GM21825 (cell line): ENCODE measurements at regions not wholly inside any gene's neighbourhood (a gene's known extent, or its start where the extent isn't known, plus 50 kb on each side); places are given as distances from the start of the nearest gene placed in this dataset.

Source experiments
- ATAC-seq: cut with Tn5 transposase; IDR thresholded peaks from one replicate; pipeline ENCODE4 v1.9.1; 2021; ENCODE audit warnings: mild to moderate bottlenecking, moderate library complexity; ENCODE audit not compliant: unreplicated experiment

DNA sequence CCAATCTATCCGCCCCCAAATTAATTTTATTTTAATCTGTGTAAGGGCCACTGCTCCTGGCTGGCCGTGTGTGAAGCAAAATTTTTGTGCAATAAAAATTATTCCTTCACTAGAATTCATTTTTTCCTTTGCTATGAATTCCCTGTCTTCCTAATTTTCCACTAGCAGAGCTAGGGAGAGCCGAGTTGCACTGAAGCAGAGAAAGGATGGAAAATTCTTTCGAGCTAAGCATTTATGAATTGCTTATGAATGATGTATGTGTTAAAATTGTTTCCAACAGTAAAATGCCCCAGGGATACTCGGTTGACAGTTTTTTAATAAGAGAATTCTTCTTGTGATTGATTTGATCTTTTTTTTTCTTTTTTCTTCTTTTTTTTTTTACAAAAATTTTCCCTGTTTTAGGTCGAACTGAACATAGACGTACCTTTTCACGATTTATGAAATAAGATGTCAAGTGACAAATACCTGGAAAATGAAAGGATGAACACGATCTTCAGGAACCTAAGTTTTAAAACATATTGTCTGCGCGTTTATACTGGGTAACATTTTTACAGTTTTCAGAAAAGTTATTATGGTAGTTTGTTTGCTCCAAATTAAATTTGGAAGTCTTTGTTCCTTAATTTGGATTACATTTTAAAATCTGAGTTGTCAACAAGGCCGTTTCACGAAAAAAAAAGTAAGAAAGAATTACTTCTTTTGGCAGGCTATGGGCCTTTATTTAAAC, 288.8 kb upstream of the NFE2L3 start:
- no peak for ATAC-seq

DNA sequence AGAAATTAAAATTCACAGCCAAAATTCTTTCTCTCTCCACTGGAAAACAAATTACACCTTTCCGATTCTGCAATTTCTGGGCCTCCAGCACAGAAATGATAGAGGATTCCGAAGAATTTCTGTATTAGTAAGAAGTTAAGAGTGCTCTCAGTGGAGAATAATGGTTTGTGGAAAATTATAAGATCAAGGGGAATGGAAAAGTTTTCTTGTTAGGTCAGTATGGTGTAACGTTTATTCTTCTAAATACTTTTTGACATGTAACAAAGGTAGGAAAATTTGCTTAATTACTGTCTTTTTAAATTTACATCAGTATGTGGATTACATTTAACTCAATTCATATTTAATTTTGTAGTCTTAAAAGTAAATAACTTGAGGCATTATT, 288.3 kb upstream of the NFE2L3 start:
- no peak for ATAC-seq

DNA sequence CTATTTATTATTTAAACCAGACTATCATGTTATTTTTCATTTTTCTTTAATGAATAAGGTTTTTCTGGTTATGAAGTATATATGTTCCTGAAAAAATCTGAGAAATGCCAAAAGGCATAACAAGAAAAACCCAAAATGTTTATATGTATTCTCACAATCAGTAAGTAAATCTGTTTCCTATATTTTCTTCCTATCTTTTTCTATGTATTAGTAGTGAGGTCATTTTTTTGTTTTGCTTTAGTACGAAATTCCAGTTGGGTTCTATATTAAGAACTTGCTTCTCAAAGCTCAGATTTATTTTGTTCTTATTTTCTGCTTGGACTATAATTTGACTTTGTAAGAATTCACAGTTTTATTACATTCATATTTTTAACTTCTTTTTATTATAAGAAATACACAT, 287.5 kb upstream of the NFE2L3 start:
- ATAC-seq, result no peak

DNA sequence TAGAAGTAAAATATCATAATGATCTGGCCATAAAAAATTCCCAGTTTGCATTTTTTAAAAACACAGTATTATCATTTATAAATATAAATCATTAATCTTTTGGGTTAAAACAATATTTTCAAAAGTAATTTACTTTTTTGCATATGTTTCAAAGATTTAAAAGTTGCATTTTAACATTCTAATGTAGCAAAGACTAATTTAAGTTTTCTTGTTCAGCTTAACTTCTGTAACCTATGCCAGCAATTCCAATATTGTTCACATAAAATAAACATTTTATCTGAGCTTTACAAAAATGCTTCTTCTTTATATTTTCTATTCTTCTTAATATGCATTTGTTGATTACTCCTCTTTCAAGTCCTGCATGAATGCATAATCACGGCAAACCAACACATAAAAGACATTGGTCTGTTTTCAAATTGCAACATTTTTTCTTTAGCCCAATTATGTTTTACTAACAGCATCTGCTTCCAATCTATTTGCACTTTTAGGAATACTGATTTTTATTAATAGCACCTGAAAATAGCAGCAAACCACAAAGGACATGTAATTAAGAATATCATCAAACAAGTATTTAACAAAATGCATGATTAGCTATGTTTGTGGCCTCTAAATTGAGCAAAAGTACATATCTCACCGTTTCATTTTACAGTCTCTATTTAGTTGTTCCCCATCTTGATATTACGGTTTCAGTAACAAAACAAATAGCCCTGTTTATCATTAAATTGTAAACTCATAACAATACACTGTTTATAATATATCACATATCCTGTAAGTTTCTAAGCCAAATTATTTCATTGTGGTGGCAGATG, 286.9 kb upstream of the NFE2L3 start:
- no peak for ATAC-seq

DNA sequence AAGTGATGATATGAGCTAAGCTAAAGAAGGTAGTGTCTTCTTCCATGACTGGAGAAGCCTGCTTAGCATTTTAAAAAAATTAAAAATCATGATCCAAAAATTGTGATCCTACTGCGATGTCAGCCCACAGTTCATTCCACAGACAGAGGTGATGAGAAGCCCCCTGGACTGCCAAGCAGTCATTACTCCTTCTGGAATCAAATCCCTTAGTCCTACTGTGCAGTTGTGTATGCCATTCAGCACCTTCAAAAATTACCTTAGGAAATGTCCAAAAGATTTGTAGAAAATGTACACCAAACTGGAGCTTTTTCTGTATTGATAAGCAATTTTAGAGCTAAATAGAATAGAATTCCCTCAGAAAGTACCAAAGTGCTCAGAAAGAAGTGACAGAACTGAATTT, 283.5 kb upstream of the NFE2L3 start:
- ATAC-seq, result no peak

DNA sequence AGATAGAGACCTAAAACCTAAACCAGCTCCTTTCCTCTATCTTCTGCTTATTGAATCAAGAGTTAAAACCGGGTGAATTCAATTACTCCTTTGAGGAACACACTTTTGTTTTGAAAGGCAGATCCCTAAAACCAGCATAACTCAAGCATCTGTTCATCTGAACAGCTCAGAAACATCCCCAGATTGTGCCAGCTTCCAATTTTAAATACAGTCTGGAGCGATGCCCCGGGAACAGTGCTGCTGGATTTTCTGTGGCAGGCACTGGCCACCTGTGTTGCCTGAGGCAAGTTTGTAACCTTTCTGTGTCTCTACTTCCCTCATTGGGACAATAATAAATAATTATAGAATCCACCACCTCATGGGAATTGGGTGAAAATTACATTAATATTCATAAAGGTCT, 281.4 kb upstream of the NFE2L3 start:
- ATAC-seq, result no peak

DNA sequence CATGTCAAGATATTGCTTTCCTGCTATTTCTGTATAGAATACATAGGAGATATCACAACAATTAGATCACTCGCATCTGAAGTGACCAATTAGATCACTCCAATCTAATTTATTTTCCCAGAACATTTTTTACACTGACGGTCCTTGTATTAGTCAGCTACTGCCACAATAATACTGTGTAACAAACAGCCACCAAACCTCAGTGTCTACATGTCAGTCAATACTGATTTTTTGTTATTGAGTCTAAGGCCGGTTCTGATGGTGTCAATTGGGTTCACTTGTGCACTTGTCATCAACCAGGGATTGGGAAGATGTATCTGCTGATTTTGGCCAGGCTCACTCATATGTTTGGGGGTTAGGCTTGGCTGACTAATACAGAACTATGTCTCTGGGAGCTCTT, 275.9 kb upstream of the NFE2L3 start:
- ATAC-seq, result no peak

DNA sequence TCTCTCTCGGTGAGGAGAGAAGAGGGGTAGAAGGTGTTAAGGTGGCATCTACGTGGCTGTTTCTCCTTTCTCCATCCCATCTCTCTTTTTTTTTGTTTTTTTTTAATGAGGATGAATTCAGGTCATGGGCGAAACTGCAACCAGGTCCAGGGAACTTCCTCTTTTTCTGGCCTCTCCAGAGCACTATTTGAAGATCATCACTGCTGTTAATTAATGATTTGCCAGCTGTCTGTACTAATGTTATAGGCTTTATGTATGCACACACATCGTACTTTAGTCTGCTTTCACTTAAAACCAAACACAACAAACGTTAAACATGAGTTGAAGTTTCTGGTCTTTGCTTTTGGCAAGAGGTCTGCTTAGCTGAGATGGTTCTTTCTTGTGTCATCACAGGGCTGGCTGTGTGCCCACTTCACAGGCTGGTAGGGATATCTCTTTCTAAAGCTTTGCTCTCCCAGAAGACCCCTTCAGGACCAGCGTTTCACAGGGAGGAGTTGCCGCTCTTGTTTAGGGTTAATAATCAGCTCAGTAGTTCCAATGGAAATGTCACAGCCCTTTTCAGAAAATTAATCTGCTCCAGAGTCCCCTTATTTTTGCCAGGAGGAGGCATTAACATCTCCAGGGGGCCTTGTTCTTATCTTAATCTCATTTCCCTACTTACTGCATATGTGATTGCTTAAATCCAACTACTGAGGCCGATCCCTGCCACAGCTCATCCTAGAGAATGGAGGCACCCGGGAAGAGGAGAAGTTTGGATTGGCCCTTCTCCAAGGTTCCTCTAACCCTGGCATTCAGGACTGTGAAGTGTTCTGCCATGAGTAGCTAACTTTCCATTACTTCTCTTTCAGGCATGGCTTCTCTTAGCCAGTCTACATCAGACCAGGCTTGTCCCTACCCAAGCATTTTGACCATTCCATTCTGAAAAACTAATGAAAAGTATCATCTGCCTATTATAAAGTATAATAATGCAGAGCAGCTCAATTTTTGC, 273.9 kb upstream of the NFE2L3 start:
- ATAC-seq, result peak; percentile 86

DNA sequence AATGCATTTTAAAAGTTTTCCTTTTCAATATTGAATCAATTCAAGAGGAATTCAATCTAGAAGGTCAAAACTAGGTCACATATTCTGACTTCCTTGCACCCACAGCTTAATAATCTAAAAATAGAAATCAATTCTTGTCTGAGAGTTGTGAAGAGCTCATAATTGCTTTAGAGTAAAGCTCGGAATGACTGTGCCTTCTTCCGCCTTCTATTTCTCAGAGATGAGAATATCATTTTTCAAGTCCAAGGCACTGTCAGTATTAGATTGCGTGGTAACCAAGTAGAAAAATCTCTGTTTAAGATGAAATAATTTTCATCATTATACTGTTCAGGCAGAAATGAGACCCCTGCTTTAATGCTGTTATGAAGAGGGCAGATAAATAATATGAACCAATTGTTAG, 272.2 kb upstream of the NFE2L3 start:
- no peak for ATAC-seq

DNA sequence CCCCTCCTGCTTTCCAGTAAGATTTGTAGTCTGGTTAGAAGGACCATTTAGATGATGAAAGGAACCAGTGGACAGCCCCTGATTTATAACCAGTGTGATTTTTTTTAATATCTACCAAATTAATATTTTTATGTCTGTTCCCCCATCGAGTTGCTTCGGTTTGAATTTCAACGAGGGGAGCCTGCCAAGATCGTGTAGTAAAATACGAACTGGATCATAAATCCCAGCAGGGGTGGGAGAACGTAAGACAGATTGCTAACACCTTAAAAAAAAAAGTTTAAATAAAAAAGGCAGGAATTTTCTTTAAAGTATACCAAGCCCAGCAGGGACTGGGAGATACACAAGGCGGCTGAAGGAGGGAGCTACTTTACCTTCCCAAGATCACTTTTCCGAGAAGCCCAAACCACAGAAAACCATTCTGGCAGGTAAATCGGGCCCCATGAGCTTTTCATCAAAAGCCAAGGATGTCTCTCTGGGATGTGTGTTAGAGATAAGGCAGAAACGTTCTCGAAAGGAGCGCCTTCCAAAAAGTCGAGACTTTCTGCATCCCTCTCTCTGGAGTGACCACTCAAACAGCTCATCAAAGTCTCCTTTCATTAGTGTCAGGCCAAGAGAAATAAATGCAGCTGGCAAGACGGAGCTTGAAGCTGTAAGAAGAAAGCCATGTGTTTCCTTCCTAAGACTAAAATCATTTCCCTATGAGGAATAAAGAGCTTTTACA, 270.5 kb upstream of the NFE2L3 start:
- ATAC-seq, result no peak

DNA sequence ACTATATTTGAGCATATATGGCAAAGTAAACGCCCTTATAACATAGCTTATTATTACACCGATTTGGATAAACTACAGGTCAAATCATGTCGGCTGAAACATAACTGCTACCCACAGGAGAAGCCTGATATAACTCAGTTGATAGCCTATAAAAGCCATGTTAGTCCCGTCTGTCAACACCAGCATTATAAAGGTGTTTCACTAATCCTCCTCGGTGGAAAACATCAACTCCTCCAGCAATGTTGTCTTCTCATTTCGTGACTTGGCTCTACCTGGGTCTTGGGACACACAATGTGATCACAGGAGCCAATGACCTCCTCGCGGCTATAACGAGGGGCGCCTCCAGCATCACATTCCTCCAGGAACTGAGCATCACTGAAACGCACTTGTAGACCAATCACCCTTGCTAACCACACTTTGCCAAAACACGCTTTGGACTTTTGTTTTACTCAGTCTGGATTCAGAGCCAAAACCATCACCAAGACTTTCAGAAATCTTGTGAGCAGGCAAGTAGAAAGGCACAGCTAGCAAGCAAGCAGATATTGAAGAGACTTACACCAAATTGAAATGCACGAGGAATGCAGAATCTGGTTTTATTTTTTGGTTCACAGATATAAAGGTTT, 269.7 kb upstream of the NFE2L3 start:
- no peak for ATAC-seq

DNA sequence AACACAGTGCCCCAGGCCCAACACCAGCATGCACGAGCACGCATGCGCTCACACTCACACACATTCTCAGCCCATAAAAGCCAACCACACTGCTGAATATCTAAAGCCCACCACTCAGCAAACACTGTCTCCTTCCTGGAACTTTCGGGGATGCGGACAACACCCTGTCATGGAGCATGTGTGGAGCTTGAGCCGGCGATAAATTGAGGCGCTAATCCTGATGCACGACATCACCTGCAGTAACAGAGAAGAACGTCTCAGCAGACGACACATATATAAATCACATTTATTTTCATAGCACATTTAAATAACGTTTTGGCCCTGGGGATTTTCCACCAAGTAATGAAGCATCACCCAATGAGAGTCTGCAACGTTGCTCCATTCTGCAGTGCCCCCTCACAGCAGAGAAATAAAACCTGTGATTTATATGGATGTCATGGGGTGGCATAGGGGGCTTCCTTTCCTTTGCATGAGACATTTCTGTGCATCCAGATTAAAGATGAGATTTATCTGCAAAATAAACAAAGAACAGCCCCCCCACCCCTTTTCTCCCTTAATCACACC, 267.7 kb upstream of the NFE2L3 start:
- ATAC-seq, result no peak

DNA sequence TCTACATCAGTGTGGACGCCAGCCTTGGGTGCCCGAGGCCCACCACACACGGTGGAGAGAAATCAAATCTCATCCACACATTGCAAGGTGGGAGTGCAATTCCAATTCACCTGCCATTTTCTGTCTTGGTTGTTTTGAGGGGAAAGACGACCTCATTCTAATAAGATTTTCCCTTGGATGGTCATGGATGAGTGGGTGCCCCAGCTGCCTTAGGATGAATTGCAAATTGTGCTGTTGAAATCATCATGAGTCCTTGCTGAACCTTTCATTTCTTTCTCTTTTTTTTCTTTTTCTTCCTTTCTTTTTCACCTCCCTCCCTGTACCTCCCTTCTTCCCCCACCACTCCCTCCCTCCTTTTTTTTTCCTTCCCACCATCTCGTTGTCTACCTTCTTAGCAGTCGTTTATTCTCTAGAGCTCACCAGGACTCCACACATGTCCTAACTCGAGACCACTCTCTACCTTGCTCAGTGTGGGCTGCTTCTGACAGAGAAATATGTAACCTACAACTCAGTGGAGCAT, 266.9 kb upstream of the NFE2L3 start:
- ATAC-seq, result no peak

DNA sequence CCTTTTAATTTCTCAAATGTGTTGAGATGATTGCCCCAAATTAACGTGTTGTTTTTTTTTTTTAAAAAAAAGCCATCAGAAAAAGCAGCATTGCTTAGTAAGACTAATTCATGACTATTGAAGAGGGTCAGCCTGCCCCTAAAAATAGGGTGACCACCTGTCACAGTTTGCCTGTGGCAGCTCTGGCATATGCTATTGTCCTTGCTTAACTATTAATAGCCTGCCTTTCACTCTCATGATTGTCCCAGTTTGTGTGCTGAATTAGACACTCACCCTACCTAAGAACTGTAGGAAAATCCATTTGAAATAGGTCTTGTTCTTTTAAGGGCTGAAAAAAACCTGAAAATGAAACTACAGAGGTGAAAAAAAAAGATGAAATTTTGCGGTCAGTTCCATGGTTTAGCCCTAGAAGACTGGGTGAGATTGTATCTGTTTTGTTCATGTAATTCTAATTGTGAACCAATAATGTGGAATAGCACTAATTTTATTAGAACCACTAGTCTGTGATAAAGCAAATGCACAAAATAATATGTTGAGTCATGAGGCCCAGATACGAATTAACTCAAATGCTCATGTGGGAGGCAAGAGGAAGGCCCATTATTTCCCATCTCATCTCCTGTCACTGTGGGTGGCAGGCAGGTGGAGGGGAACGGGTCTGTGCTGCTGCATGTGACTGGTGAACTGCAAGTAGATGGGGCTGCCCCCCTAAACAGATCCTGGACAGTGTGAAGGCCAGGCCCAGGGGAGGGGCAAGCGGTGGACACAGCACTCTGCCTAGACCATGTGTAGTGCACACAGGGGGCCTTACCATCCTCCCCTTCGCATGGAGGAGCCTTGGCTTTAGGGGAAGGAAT, 265.4 kb upstream of the NFE2L3 start:
- no peak for ATAC-seq

DNA sequence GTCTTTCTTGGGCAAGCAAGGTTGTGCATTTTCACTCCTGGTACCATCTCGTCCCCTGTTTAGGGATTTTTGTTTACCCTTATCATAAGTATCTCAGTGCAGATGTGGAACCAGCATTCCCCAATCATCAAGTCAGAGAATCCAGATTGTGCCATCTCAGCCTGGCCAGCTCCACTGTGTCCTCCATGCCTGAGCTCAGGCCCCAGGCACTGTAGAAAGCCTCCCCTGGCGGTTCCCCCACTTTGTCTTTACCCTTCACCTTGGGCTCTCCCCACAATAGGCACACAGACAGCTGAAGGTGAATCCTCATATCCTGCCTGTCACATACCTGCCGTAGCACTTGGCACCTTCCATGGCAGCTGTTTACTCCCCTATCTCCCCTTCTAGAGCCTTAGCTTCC, 264.7 kb upstream of the NFE2L3 start:
- ATAC-seq, result no peak

DNA sequence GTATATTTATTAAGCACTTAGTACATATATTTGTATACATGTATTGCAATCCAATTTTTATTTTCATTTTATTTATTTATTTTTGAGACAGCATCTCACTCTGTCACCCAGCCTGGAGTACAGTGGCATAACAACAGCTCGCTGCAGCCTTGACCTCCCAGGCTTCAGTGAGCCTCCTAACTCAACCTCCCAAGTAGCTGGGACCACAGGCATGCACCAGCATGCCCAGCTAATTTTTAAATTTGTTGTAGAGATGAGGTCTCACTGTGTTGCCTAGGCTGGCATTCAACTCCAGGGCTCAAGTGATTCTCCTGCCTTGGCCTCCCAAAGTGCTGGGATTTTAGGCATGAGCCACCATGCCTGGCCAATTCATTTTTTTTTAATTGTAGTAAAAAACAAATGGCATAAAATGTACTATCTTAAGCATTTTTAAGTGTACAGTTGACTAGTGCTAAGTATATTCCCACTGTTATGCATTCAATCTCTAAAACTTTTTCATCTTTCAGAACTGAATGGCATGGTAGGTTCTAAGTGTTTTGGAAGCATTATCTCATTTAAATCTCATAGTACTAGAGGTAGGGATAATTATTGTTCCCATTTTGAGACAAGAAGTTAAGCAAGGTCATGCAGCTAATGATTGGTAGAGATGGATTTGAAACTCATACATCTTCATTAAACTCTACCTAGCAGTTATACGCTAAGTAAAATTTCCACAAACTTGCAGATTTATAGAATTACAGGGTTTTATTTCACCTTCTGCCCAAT, 264.0 kb upstream of the NFE2L3 start:
- ATAC-seq, result no peak

DNA sequence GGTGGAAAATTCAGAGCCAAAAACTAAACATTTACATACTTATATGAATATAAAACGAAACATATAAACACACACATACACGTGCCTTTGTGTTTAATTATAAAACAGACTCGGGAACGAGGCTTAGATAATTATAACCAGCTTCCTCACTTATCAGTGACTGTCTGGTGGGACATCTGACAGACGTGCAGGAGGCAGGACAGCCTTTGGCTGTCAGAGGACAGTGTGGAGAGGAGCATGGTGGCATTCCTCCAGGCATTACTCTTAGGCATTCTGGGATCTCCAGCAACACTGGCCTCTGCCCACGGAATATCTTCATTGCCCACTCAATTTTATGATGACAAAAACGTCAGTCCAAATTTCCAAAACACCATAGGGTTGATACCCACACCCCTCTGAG, 262.2 kb upstream of the NFE2L3 start:
- no peak for ATAC-seq

DNA sequence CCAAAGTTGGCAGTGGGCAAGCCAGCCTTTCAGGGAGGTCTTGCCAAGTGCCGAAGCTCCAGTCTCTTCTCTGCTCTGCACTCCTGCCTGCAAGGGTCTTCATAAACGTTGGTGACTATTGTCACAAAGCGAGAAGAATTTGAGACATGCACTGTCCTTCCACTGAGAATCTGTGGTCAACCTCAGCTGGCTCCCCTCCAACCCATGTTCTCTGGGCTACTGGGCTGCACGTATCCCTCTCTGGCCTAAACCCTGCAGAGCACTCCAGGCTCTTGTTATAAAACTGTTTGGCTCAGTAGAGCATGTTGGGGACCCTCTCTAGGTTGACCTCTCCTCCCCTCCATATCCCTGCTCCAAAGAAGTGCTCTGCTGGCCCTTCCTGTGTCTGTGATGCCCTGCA, 260.4 kb upstream of the NFE2L3 start:
- ATAC-seq, result no peak
